K562 (cell line): ENCODE measurements at regions not wholly inside any gene's neighbourhood (a gene's known extent, or its start where the extent isn't known, plus 50 kb on each side); places are given as distances from the start of the nearest gene placed in this dataset.

Experiments used
- CTCF ChIP-seq, 3 experiments: IDR thresholded peaks in 2 of 3; conservative IDR thresholded peaks in 1 of 3; 2 replicates each; pipeline ENCODE4 v1.5.1; 2011 to 2012; ENCODE audit warnings: low read length in 3 of 3, mild to moderate bottlenecking in 3 of 3, control low read depth in 2 of 3, improper control_type of control experiment in 1 of 3, inconsistent platforms in 1 of 3, low read depth in 1 of 3, mixed read lengths in 1 of 3, moderate library complexity in 1 of 3; ENCODE audit not compliant: insufficient read depth in 2 of 3
- EZH2 ChIP-seq: IDR thresholded peaks from 2 replicates; pipeline ENCODE4 v1.6.1; 2012; ENCODE audit warnings: low read depth, mild to moderate bottlenecking, inconsistent platforms, low read length, borderline replicate concordance
- HNRNPLL ChIP-seq: fragments of 200-400 bp; formaldehyde crosslinking; IDR thresholded peaks from 2 replicates; pipeline ENCODE4 v1.6.1; 2017; ENCODE audit warnings: low read length, low read depth, mild to moderate bottlenecking; ENCODE audit not compliant: poor library complexity, severe bottlenecking
- MIER1 ChIP-seq: fragments of 450-650 bp; IDR thresholded peaks from 2 replicates; pipeline ENCODE4 v1.6.1; 2016; ENCODE audit warnings: antibody characterized with exemption, mild to moderate bottlenecking, low read depth
- NFYB ChIP-seq: IDR thresholded peaks from 2 replicates; pipeline ENCODE4 v1.6.1; 2011; ENCODE audit warnings: mild to moderate bottlenecking, moderate library complexity; ENCODE audit not compliant: insufficient read length; ENCODE audit errors: extremely low read depth

GRCh38 chr15:79682285-79682684 is 214.5 kb downstream of the MTHFS start:
- TF ChIP-seq NFYB (no peak), CTCF (IDR thresholded peaks at IDR 0.05 in 2 of 3, conservative IDR thresholded peaks at IDR 0.05 in 1 of 3; ENCODE audit: insufficient read depth in 2 of 3, low read depth in 1 of 3, low read length in 3 of 3) (no peak), HNRNPLL (no peak), EZH2 (no peak), MIER1 (no peak)
